HepG2 (cell line): ENCODE measurements at regions not wholly inside any gene's neighbourhood (a gene's known extent, or its start where the extent isn't known, plus 50 kb on each side); places are given as distances from the start of the nearest gene placed in this dataset.

Experiments
- ATAC-seq: fragments of 200-7000 bp; cut with Tn5 transposase; 3 replicates; pipeline ENCODE4 v1.9.1; 2020; ENCODE audit warnings: mild to moderate bottlenecking, moderate library complexity
- BruUV-seq: library from RNA; stranded (reverse); fragments of 400-500 nt; replicated peaks from 2 replicates; lab custom pipeline; 2021; lab: Mats Ljungman, UMichigan
- CTCF ChIA-PET: fragments of 300-600 bp; formaldehyde crosslinking; extraction: SDS; loops from one replicate; lab custom pipeline; 2021; ENCODE audit warnings: low total read pairs, inconsistent platforms, low intra/inter-chr PET ratio; lab: Yijun Ruan, JAX
- POLR2A ChIA-PET: fragments of 350-600 bp; sonication (Branson Sonifier 250); formaldehyde crosslinking; loops from one replicate; lab custom pipeline; 2020; ENCODE audit warnings: antibody characterized with exemption, inconsistent platforms; lab: Yijun Ruan, JAX
- DNase-seq: peaks from one replicate; pipeline ENCODE4 v3.0.0-alpha.2; 2015; ENCODE audit warnings: low spot score
- FAIRE-seq: peaks from 3 replicates; lab custom pipeline; 2011; peaks lifted over from hg19 to GRCh38; lab: Jason Lieb, UNC
- H2AFZ ChIP-seq: one replicate; pipeline ENCODE4 v1.6.1; 2011; ENCODE audit warnings: low read length, inconsistent platforms
- H3K27ac ChIP-seq: fragments of 300-600 bp; 3 replicates; pipeline ENCODE4 v1.8.0; 2011; ENCODE audit warnings: mixed run types, mild to moderate bottlenecking, mixed read lengths, low read length, inconsistent platforms; ENCODE audit not compliant: insufficient read depth; ENCODE audit errors: extremely low read length
- H3K27me3 ChIP-seq, 2 experiments: fragments of 200-600 bp in 1 of 2; 2 replicates in 1 of 2; 3 replicates in 1 of 2; pipeline versions ENCODE4 v1.6.0 to v1.8.0; 2011; ENCODE audit warnings: low read length in 2 of 2, mild to moderate bottlenecking in 2 of 2, moderate library complexity in 2 of 2, inconsistent platforms in 1 of 2; ENCODE audit not compliant: insufficient read depth in 2 of 2, control insufficient read depth in 1 of 2
- H3K36me3 ChIP-seq, 2 experiments: fragments of 200-600 bp in 1 of 2; replicated peaks in 1 of 2; 2 replicates in 1 of 2; 3 replicates in 1 of 2; pipeline versions ENCODE4 v1.5.1 to v1.8.0; 2011; ENCODE audit warnings: low read length in 2 of 2, inconsistent platforms in 1 of 2; ENCODE audit not compliant: insufficient read depth in 2 of 2, control insufficient read depth in 1 of 2
- H3K4me1 ChIP-seq: 2 replicates; pipeline ENCODE4 v1.5.1; 2012; ENCODE audit warnings: low read length, inconsistent platforms; ENCODE audit not compliant: insufficient read depth
- H3K4me2 ChIP-seq: 2 replicates; pipeline ENCODE4 v1.6.0; 2011; ENCODE audit warnings: low read depth, low read length, inconsistent platforms
- H3K4me3 ChIP-seq, 3 experiments: fragments of 200-600 bp in 1 of 3; sonication (generic), shearing (Covaris generic) in 1 of 3; replicated peaks in 1 of 3; 2 replicates each; pipeline ENCODE4 v1.5.1; 2011 to 2016; ENCODE audit warnings: low read length in 3 of 3, inconsistent platforms in 2 of 3, low read depth in 2 of 3, mild to moderate bottlenecking in 2 of 3, control low read depth in 1 of 3, mixed read lengths in 1 of 3; ENCODE audit not compliant: insufficient read depth in 1 of 3
- H3K79me2 ChIP-seq: one replicate; pipeline ENCODE4 v1.6.1; 2011; ENCODE audit warnings: low read length, inconsistent platforms; ENCODE audit not compliant: insufficient read depth
- H3K9ac ChIP-seq: 2 replicates; pipeline ENCODE4 v1.6.0; 2011; ENCODE audit warnings: mild to moderate bottlenecking, low read depth, low read length, inconsistent platforms; ENCODE audit not compliant: insufficient read depth
- H3K9me3 ChIP-seq: 2 replicates; pipeline ENCODE4 v1.5.1; 2012; ENCODE audit warnings: mild to moderate bottlenecking, low read length
- H4K20me1 ChIP-seq: 2 replicates; pipeline ENCODE4 v1.6.0; 2011; ENCODE audit warnings: inconsistent platforms, mild to moderate bottlenecking, low read length, moderate library complexity; ENCODE audit not compliant: insufficient read depth
- CENPX ChIP-seq: sonication (generic); formaldehyde crosslinking; IDR thresholded peaks from 2 replicates; pipeline ENCODE4 v1.9.0; 2021; ENCODE audit warnings: mild to moderate bottlenecking, missing genetic modification reagents, moderate library complexity
- HNRNPUL1 ChIP-seq: fragments of 200-400 bp; formaldehyde crosslinking; IDR thresholded peaks from 2 replicates; pipeline ENCODE4 v1.6.1; 2017; ENCODE audit warnings: low read depth, mild to moderate bottlenecking, low read length, moderate library complexity
- KLF16 ChIP-seq, 2 experiments: sonication (generic) in 1 of 2; formaldehyde crosslinking in 1 of 2; IDR thresholded peaks; 2 replicates each; pipeline versions ENCODE4 v1.6.1 to v1.8.0; 2016 to 2023; ENCODE audit warnings: missing genetic modification reagents in 2 of 2, missing compliant biosample characterization in 1 of 2
- PAX8 ChIP-seq: sonication (generic); formaldehyde crosslinking; IDR thresholded peaks from 2 replicates; pipeline ENCODE4 v1.8.0; 2022; ENCODE audit warnings: mild to moderate bottlenecking, missing genetic modification reagents, borderline replicate concordance
- REPIN1 ChIP-seq: sonication (generic); formaldehyde crosslinking; IDR thresholded peaks from 2 replicates; pipeline ENCODE4 v1.8.0; 2022; ENCODE audit warnings: missing genetic modification reagents, low read depth, mild to moderate bottlenecking, borderline replicate concordance
- ZNF136 ChIP-seq: sonication (generic); formaldehyde crosslinking; IDR thresholded peaks from 2 replicates; pipeline ENCODE4 v1.8.1; 2022; ENCODE audit warnings: low read depth, mild to moderate bottlenecking, moderate library complexity, missing genetic modification reagents
- ZNF7 ChIP-seq: IDR thresholded peaks from 2 replicates; pipeline ENCODE4 v1.6.1; 2016; ENCODE audit warnings: missing biosample characterization, missing genetic modification reagents
- ZNF703 ChIP-seq: sonication (generic); formaldehyde crosslinking; IDR thresholded peaks from 2 replicates; pipeline ENCODE4 v1.5.1; 2020; ENCODE audit warnings: missing genetic modification reagents, mild to moderate bottlenecking, moderate library complexity, borderline replicate concordance
- WGBS: methylation state at CpG from one replicate; pipeline ENCODE4 v1.1.6; 2017; ENCODE audit warnings: low lambda C conversion rate; 5-methylcytosine and 5-hydroxymethylcytosine counted together
- in situ Hi-C: cut with HindIII; loops from 2 replicates; pipeline ENCODE4 v1.10.0; 2017; ENCODE audit warnings: low pct_unique_long_range_greater_than_20kb; ENCODE audit not compliant: extremely low pct_ligation_motif_present
- intact Hi-C: fragments of 100-400 bp; cut with micrococcal nuclease; formaldehyde crosslinking; loops from one replicate; pipeline ENCODE4 v1.10.0; 2022; ENCODE audit not compliant: unreplicated experiment
- TF ChIP-seq, protein P1 (sequence below): sonication (generic); formaldehyde crosslinking; IDR thresholded peaks from 2 replicates; pipeline ENCODE4 v1.4.0; 2020; ENCODE audit warnings: missing genetic modification reagents
- TF ChIP-seq, protein P2 (sequence below): sonication (generic); formaldehyde crosslinking; IDR thresholded peaks from 2 replicates; pipeline ENCODE4 v1.9.0; 2021; ENCODE audit warnings: mild to moderate bottlenecking, missing genetic modification reagents

- Histone ChIP-seq H3K79me2 (no peaks in the 10 kb centered on the region), H4K20me1 (no peaks in the 10 kb centered on the region), H3K9ac (no peak overlapping the region), H2AFZ (no peak overlapping the region), H3K36me3 (no peaks in the 10 kb centered on the region), H3K27me3 (no peaks in the 10 kb centered on the region), H3K27ac (no peak overlapping the region), H3K4me3 (no peak overlapping the region), H3K9me3 (no peaks in the 10 kb centered on the region), H3K4me1 (no peaks in the 10 kb centered on the region), H3K4me2 (no peak overlapping the region)
- in situ Hi-C loops (no loop called here), intact Hi-C loops (no loop called here)
- TF ChIP-seq CENPX (CRISPR knock-in tag) (no peak), REPIN1 (CRISPR knock-in tag) (no peak)
- no peak for DNase-seq
- WGBS: 0% methylated on average over 1 of the region's 1 CpG
- CTCF ChIA-PET: no interaction called here
- no peak for FAIRE-seq
- BruUV-seq: no TSS peak
- POLR2A ChIA-PET: no interaction called here
- ATAC-seq: no peak
These were observed 309.1 kb upstream of the CELF4 start for GRCh38 chr18:37874721-37875120.

DNA sequence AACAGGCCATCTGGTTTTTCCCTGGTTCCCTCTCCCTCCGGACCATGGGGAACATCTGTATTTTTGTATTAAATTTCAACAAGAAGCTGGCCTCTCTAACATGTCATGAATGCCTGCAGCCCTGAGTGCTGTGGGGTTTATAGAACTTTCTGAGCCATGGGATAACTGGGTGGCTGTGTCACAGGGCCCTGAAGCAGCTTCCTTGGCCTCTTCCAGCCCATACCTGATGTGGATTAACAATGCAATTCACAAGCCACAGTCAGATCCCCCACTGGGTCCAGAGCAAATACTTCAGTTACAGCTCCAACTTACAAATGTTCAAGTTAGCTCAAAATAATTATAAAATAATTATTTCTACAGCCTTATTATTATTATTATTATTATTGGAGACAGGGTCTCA lies 307.8 kb upstream of the CELF4 start:
- ATAC-seq (no peak), FAIRE-seq (no peak), DNase-seq (no peak)
- in situ Hi-C loops: no loop called here
- Histone ChIP-seq H3K27ac (no peak overlapping the region), H3K36me3 (no peaks in the 10 kb centered on the region), H3K27me3 (no peaks in the 10 kb centered on the region), H2AFZ (no peak overlapping the region), H3K4me3 (no peak overlapping the region), H3K4me1 (no peaks in the 10 kb centered on the region), H3K9me3 (no peaks in the 10 kb centered on the region), H3K4me2 (no peak overlapping the region), H3K9ac (no peak overlapping the region), H3K79me2 (no peaks in the 10 kb centered on the region), H4K20me1 (no peaks in the 10 kb centered on the region)
- ChIA-PET CTCF (no interaction called here), POLR2A (no interaction called here)
- BruUV-seq: no TSS peak
- intact Hi-C loops: no loop called here
- no CpG with 5 or more reads among the region's 1 CpG for WGBS
- TF ChIP-seq HNRNPUL1: no peak
- TF ChIP-seq KLF16 (CRISPR knock-in tag; IDR thresholded peaks at IDR 0.05): no peak
- no peak for TF ChIP-seq ZNF703 (CRISPR knock-in tag)
- no peak for TF ChIP-seq ZNF7 (CRISPR knock-in tag)
- TF ChIP-seq ZNF136 (CRISPR knock-in tag): no peak
- TF ChIP-seq, protein P1, sequence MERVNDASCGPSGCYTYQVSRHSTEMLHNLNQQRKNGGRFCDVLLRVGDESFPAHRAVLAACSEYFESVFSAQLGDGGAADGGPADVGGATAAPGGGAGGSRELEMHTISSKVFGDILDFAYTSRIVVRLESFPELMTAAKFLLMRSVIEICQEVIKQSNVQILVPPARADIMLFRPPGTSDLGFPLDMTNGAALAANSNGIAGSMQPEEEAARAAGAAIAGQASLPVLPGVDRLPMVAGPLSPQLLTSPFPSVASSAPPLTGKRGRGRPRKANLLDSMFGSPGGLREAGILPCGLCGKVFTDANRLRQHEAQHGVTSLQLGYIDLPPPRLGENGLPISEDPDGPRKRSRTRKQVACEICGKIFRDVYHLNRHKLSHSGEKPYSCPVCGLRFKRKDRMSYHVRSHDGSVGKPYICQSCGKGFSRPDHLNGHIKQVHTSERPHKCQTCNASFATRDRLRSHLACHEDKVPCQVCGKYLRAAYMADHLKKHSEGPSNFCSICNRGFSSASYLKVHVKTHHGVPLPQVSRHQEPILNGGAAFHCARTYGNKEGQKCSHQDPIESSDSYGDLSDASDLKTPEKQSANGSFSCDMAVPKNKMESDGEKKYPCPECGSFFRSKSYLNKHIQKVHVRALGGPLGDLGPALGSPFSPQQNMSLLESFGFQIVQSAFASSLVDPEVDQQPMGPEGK (CRISPR knock-in tag): no peak
- no peak for TF ChIP-seq PAX8
- TF ChIP-seq, protein P2, sequence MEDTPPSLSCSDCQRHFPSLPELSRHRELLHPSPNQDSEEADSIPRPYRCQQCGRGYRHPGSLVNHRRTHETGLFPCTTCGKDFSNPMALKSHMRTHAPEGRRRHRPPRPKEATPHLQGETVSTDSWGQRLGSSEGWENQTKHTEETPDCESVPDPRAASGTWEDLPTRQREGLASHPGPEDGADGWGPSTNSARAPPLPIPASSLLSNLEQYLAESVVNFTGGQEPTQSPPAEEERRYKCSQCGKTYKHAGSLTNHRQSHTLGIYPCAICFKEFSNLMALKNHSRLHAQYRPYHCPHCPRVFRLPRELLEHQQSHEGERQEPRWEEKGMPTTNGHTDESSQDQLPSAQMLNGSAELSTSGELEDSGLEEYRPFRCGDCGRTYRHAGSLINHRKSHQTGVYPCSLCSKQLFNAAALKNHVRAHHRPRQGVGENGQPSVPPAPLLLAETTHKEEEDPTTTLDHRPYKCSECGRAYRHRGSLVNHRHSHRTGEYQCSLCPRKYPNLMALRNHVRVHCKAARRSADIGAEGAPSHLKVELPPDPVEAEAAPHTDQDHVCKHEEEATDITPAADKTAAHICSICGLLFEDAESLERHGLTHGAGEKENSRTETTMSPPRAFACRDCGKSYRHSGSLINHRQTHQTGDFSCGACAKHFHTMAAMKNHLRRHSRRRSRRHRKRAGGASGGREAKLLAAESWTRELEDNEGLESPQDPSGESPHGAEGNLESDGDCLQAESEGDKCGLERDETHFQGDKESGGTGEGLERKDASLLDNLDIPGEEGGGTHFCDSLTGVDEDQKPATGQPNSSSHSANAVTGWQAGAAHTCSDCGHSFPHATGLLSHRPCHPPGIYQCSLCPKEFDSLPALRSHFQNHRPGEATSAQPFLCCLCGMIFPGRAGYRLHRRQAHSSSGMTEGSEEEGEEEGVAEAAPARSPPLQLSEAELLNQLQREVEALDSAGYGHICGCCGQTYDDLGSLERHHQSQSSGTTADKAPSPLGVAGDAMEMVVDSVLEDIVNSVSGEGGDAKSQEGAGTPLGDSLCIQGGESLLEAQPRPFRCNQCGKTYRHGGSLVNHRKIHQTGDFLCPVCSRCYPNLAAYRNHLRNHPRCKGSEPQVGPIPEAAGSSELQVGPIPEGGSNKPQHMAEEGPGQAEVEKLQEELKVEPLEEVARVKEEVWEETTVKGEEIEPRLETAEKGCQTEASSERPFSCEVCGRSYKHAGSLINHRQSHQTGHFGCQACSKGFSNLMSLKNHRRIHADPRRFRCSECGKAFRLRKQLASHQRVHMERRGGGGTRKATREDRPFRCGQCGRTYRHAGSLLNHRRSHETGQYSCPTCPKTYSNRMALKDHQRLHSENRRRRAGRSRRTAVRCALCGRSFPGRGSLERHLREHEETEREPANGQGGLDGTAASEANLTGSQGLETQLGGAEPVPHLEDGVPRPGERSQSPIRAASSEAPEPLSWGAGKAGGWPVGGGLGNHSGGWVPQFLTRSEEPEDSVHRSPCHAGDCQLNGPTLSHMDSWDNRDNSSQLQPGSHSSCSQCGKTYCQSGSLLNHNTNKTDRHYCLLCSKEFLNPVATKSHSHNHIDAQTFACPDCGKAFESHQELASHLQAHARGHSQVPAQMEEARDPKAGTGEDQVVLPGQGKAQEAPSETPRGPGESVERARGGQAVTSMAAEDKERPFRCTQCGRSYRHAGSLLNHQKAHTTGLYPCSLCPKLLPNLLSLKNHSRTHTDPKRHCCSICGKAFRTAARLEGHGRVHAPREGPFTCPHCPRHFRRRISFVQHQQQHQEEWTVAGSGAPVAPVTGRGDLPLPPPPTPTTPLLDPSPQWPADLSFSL: no peak
